ENCODE measurements at regions not wholly inside any gene's neighbourhood (a gene's known extent, or its start where the extent isn't known, plus 50 kb on each side); places are given as distances from the start of the nearest gene placed in this dataset.
A peak's percentile ranks its signal among the peaks of the same experiment; 100 is the strongest.

GRCh38 chr7:18317941-18318340 is 177.6 kb upstream of the HDAC9 start:
- DNase-seq (ENCODE audit: low spot score): no peak

- DNase-seq (ENCODE audit: low spot score): no peak
Measured at GRCh38 chr7:18320422-18320821, 175.1 kb upstream of the HDAC9 start.

GRCh38 chr7:18320971-18321567 is 174.5 kb upstream of the HDAC9 start:
- DNase-seq (ENCODE audit: low spot score): peak; percentile 79

GRCh38 chr7:18330548-18330947 is 165.0 kb upstream of the HDAC9 start:
- no peak for DNase-seq (ENCODE audit: low spot score)

- no peak for DNase-seq (ENCODE audit: low spot score)
Measured at GRCh38 chr7:18336626-18337025, 158.9 kb upstream of the HDAC9 start.

GRCh38 chr7:18337048-18337809 is 158.3 kb upstream of the HDAC9 start:
- no peak for DNase-seq (ENCODE audit: low spot score)

- no peak for DNase-seq (ENCODE audit: low spot score)
Measured at GRCh38 chr7:18338910-18339523, 156.5 kb upstream of the HDAC9 start.

- DNase-seq (ENCODE audit: low spot score): no peak
Measured at GRCh38 chr7:18341756-18342155, 153.8 kb upstream of the HDAC9 start.

GRCh38 chr7:18343047-18343446 is 152.5 kb upstream of the HDAC9 start:
- DNase-seq (ENCODE audit: low spot score): no peak

- DNase-seq (ENCODE audit: low spot score): no peak
Measured at GRCh38 chr7:18344536-18344935, 151.0 kb upstream of the HDAC9 start.

GRCh38 chr7:18345641-18346234 is 149.8 kb upstream of the HDAC9 start:
- DNase-seq (ENCODE audit: low spot score): peak; percentile 87

- peak; percentile 21 for DNase-seq (ENCODE audit: low spot score)
Measured at GRCh38 chr7:18347170-18347569, 148.4 kb upstream of the HDAC9 start.

GRCh38 chr7:18350678-18351077 is 144.9 kb upstream of the HDAC9 start:
- no peak for DNase-seq (ENCODE audit: low spot score)

GRCh38 chr7:18352339-18353255 is 143.0 kb upstream of the HDAC9 start:
- DNase-seq (ENCODE audit: low spot score): peak; percentile 77

- no peak for DNase-seq (ENCODE audit: low spot score)
Measured at GRCh38 chr7:18353339-18353738, 142.2 kb upstream of the HDAC9 start.

GRCh38 chr7:18354108-18355085 is 141.2 kb upstream of the HDAC9 start:
- no peak for DNase-seq (ENCODE audit: low spot score)

- peak; percentile 75 for DNase-seq (ENCODE audit: low spot score)
Measured at GRCh38 chr7:18356191-18356645, 139.3 kb upstream of the HDAC9 start.

- DNase-seq (ENCODE audit: low spot score): peak; percentile 63
Measured at GRCh38 chr7:18357691-18358090, 137.9 kb upstream of the HDAC9 start.

- DNase-seq (ENCODE audit: low spot score): no peak
Measured at GRCh38 chr7:18361756-18362155, 133.8 kb upstream of the HDAC9 start.

- DNase-seq (ENCODE audit: low spot score): no peak
Measured at GRCh38 chr7:18363751-18364380, 131.7 kb upstream of the HDAC9 start.
